ENCODE measurements at regions not wholly inside any gene's neighbourhood (a gene's known extent, or its start where the extent isn't known, plus 50 kb on each side); places are given as distances from the start of the nearest gene placed in this dataset.

- DNase-seq = no peak
Measured at GRCh38 chr2:129438501-129439057, 540.9 kb upstream of the RAB6C start.

DNA sequence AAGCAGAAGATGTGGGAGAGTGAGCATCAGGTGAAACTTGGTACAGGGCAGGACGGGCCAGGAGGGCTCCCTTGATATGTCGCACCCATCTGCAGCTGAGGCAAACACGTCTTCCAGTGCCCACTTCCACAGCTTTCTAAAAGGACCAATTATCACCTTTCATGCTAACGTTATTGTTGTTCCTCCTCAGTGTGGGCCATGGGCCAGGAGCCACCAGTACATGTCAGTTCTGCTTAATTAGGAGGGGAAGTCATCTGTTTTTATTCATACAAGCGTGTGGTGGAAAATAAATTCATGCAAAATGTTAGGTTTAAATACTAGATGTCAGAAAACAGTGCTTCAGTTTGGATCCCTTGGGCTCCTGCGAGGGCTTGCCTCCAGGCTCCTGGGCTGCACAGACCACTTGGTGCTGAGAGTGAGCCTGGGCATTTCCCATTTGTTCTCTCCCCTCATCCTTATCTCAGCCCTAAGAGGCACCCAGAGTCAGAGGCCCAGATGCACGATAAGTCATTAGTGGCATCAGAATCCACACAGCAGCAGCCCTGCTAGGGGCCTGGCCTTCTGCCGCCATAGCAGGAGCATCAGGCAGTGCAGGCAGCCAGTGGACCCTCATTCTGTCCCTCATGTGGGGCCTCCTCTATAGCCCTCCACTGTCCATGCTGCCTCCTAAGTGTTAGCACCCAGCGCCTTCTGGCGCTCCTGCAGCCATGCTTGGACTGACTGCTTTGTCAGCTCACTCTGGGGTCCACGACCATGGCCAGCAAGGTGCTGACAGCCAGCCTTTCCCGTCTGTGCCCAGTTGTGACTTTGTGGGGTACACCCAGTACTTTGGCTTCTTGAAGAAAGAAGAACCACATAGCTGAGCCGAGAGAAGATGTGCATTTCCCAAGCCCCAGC lies 539.8 kb upstream of the RAB6C start:
- no peak for DNase-seq

DNA sequence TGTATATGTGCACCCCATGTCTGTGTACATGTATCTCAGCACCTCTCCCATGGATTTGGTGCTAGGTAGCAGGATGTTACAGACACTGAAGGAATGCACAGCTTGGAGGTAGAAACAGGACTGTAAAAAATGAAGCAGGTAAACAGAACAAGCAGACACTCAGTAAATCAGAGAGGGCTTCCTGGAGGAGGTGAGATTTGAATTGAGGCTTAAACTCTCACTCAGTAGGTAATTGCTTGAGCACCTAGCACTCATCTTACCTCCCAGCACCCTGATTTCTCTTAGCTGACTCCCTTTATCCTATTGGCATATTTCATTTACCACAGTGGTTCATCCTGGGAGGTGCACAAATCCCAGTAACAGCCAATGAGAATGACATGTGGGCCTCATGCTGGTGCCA lies 537.9 kb upstream of the RAB6C start:
- no peak for DNase-seq

GRCh38 chr2:129443235-129443864 lies 536.1 kb upstream of the RAB6C start:
- DNase-seq = no peak

DNA sequence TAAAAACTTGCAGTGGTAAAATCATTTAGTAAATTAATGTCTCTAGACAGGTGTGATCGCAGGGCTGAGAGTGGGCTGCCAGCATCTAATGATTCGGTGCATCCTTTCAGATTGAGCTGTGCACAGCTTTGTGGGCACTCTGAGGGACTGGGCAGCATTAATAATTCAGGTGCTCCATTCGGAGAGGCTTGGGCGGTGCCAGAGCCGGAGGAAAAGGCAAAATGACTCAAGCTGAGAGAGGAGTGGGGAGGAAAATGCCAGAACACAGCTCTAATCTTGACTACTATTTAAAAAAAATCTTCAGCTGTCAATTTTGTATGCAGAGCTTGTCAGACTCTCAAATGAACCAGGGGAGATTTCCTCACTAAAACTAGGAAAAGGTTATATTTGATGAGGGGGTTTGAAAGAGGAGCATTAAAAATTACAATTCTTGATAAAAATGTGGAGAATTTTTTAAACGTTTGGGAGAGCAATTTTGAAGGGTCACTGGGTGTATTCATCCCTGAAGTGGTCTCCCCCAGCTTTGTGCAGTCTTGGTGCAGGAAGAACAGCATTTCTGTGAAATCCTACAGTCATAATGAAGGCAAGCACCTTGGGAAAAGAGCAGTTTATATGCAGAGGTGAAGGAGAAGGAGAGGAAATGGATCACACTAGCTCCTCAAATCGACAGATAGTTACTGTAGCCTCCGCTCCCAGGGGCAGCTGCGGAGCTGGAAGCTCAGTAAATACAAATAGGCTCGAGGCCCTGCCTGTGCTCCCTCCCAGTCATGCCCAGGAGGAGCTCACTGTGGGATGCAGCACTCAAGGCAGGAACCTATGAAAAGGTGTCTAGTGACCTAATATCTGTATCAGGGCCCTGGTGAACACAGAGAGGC lies 535.4 kb upstream of the RAB6C start:
- no peak for DNase-seq

DNA sequence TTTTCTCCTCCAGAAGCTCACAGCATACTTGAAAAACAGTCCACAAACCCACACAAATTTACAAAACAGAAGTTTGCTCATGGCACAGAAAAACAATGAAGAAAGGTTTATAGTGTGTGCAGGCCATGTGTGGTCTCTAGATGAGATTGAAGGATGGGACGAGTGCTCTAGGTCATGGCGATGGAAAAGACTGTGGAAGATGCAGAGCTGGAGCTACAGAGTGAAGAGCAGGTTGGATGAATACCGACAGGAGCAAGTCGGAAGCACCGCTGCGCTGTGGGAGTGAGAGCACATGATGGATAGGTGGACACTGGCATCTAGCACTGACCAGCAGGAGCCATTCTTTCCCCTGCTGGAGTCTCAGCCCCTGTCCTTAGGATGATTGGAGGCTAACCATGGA lies 534.7 kb upstream of the RAB6C start:
- no peak for DNase-seq

DNA sequence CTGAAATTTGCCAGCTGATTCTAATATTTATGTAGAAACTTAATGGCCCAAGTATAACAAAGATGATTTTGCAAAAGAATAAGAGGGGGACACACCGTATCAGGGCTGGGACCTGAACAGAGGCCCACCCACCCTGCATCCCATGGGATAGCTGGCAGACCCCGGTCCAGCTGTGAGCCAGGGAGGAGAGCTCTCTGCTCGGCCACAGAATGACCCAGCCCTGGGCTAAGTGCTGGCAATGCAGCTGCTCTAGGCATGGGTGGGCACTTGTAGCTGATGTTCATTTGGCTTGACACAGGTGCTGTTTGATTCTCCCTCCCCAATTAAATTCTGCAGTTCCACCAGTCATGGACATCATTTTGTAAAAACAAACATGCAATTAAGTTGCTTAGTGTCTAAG lies 522.8 kb upstream of the RAB6C start:
- no peak for DNase-seq

DNA sequence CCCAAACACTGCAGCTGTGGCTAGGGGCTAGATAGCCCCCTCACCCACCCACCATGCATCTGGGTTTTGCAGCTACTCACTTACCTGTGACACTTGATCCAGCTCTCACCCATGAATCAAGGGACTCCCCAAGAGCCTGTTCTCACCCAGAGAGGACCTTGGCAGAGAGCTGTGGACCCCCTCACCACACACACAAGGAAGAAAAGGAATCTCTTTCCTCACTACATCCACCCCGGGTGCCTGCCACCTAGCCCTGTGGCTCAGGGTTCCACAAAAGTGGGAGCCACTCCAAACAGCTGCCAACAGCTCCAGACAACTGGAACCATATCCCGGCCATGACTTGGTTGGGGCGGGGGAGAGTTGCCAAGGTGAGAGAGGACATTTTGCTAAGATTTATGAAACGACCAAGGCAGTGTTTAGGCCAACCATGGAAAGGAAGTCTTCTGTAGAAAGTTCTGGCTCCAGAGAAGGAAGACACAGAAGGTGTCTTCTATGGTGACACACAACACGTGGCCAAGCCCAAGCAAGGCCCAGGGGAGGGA lies 522.1 kb upstream of the RAB6C start:
- no peak for DNase-seq

GRCh38 chr2:129458006-129458405 lies 521.5 kb upstream of the RAB6C start:
- no peak for DNase-seq

GRCh38 chr2:129458436-129458835 lies 521.0 kb upstream of the RAB6C start:
- DNase-seq = no peak

DNA sequence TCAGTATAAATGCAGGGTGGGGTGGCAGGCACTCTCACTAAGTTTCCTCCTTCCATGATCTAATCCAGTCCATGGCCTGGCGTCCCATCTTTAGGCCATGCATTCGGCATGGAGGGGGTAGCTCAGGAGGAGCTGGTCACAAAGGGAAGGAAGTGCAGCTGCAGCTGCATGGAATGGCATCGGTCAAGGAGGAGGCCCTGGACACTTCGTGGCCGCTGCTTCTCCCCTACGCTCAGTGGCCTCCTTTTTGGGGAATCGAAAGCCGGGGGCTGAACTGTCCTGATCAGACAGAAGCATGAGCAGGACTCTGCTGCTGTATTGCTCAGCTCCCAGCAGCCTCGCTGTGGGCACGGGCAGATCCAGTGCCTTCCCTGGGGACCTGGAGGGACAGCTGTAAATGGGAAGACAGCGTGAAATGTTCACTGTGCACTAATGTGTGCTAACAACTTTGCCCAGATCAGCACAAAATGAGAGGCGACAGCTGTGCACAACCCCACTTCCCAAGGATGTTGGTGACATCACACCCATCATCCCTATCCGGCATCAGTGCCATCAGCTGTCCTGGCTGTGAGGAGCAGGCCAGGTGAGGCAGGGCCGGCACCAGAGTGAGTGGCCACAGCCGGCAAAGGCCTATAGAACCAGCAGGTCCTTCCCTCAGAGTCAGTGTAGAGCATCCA lies 520.1 kb upstream of the RAB6C start:
- no peak for DNase-seq

DNA sequence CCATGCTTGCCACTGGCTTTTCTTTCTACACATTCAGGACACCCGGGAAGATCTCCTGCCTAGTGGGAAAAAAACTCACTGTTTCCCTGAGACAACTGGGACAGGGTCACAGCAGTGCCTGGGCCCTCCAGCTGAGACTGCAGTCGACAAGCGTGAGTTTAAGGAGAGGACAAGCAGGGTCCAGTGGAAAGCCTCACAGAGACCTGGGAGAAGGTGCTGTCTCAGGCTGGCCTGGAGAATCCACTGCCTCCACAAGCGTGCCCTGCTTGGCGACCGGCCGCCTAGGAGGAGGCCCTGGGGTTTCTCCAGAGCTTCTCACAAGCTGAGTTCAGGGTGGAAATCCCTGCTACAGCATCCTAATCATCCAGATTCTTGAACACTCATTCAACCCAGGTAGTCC lies 519.6 kb upstream of the RAB6C start:
- no peak for DNase-seq

- DNase-seq = no peak
Measured at GRCh38 chr2:129460299-129461198, 518.9 kb upstream of the RAB6C start.

DNA sequence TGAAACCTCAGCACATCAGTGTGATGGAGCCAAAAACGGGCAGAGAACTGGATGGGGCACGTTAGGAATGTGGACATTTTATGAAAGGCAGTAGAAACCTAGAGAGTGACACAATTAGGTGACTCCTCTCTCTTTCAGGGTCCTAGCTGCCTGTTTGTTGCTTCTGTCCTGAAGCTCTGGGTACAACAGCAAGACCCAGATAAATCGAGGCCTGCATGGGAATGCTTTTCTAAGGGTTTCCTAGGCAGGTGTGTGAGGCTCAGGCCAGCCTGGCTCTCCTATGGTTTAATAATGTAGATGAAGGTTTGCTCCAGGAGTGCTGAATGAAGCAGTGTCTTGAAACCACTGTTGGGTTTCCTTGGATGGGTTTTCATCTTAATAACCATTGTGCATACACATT lies 517.1 kb upstream of the RAB6C start:
- no peak for DNase-seq

GRCh38 chr2:129462967-129463366 lies 516.5 kb upstream of the RAB6C start:
- no peak for DNase-seq

DNA sequence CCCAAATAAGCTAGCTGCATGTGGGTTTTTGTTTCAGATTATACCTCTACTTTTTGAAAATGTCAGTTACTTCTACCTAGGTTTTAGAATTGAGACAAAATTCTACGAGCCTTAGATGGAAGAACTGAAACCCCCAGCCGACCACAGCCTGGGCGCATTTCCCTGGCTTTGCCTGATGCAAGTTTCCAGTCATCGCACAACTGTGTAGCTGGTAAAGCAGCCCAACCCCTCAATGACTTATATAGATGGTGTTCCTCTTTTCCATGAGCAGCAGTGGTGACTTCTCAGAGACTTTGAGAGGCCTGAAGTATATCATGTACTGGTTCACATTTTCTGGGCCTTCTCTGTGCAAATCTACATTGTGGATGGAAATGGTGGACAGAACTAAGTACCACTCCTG lies 515.4 kb upstream of the RAB6C start:
- no peak for DNase-seq

GRCh38 chr2:129464631-129465030 lies 514.8 kb upstream of the RAB6C start:
- no peak for DNase-seq

- no peak for DNase-seq
Measured at GRCh38 chr2:129465045-129465444, 514.4 kb upstream of the RAB6C start.

DNA sequence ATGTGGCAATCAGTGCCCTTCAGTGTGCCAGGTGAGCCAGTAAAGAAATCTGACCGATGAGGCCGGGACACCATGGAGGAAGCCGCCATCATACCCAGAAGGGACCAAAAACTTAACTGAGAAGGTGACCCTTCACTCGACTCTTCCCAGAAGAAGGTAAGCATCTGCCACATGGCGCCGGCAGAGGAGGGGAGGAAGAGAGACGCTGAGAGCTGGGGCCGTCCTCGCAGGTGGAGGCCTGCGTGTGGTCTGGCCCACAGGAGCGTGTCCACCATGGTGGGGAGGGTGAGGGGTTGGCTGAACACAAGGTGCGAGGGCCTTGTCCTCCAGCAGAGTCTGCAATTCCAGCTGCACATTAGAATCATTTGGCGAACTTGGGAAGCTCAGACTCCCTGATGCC lies 513.1 kb upstream of the RAB6C start:
- DNase-seq = no peak

DNA sequence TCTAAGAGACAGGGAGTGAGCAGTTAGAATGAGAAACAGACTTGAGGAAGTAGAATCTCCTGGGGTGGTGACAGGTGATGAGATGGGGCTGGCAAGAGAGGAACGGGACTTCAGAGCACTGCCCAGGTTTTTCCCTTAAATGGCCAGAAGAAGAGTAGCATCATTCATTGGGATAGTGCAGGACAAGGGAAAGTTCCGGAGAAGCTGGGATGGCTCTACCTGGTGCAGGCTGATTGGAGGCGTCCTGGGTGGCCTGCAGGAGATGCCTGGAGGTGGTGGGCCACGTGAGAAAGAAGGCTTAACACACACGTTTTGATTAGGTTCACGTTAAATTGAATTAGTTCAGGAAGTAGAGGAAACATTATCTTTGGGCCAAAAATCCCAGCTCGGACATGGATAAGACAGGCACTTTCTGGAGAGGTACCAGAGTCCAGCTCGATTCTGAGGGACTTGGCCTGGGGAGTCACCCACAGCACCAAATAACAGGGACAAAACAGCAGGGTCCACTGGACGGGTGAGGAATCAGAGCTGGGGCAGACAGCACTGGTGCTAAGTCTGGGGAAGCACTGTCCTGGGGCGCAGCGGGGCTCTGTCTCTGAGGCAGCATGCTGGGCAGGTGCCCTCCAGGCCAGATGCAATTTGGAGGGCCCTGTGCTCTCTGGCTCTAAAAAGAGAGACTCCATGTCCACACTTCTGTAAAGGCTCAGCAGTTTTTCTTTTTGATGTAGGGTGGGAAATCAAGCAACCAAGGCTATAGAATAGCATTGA lies 512.3 kb upstream of the RAB6C start:
- DNase-seq = no peak

Data from activated CD4-positive, CD25-positive, alpha-beta regulatory T cell treated with anti-CD3 and anti-CD28 coated beads, Interleukin-2, amount 50 U/mL, for 72 hours (primary cell).